Type B pancreatic cell (in vitro differentiated cells): ENCODE measurements at regions not wholly inside any gene's neighbourhood (a gene's known extent, or its start where the extent isn't known, plus 50 kb on each side); places are given as distances from the start of the nearest gene placed in this dataset.

Source experiments
- DNase-seq: peaks from one replicate; pipeline ENCODE4 v3.0.0; 2021; ENCODE audit warnings: mixed read lengths; ENCODE audit not compliant: unreplicated experiment; ENCODE audit errors: extremely low spot score
- H3K27ac Mint-ChIP-seq: 2 replicates; pipeline ENCODE4 v1.8.0; 2021; ENCODE audit warnings: mild to moderate bottlenecking, mixed read lengths
- H3K27me3 Mint-ChIP-seq: 2 replicates; pipeline ENCODE4 v1.8.0; 2021; ENCODE audit warnings: mixed read lengths
- H3K36me3 Mint-ChIP-seq: 2 replicates; pipeline ENCODE4 v1.8.0; 2021; ENCODE audit warnings: mixed read lengths
- H3K4me1 Mint-ChIP-seq: one replicate; pipeline ENCODE4 v1.8.0; 2021; ENCODE audit warnings: mixed read lengths; ENCODE audit not compliant: unreplicated experiment
- H3K4me3 Mint-ChIP-seq: 2 replicates; pipeline ENCODE4 v1.8.0; 2021; ENCODE audit warnings: mild to moderate bottlenecking, mixed read lengths
- H3K9me3 Mint-ChIP-seq: 2 replicates; pipeline ENCODE4 v1.8.0; 2021; ENCODE audit warnings: mixed read lengths
- CTCF ChIP-seq: fragments of 200-600 bp; sonication (generic); conservative IDR thresholded peaks from 2 replicates; pipeline ENCODE4 v1.5.0; 2021; ENCODE audit warnings: antibody characterized with exemption, mild to moderate bottlenecking

- no peaks in the 10 kb centered on the region for H3K9me3 Mint-ChIP-seq
- DNase-seq: no peak
- H3K4me3 Mint-ChIP-seq: no peak overlapping the region
- peaks cover 9% of the 10 kb centered on the region for H3K27me3 Mint-ChIP-seq
- no peak overlapping the region for H3K27ac Mint-ChIP-seq
- H3K36me3 Mint-ChIP-seq: no peaks in the 10 kb centered on the region
- no peak for TF ChIP-seq CTCF
- H3K4me1 Mint-ChIP-seq: peaks cover 17% of the 10 kb centered on the region
Measured at GRCh38 chr2:120538691-120539423, 192.9 kb downstream of the INHBB start.

DNA sequence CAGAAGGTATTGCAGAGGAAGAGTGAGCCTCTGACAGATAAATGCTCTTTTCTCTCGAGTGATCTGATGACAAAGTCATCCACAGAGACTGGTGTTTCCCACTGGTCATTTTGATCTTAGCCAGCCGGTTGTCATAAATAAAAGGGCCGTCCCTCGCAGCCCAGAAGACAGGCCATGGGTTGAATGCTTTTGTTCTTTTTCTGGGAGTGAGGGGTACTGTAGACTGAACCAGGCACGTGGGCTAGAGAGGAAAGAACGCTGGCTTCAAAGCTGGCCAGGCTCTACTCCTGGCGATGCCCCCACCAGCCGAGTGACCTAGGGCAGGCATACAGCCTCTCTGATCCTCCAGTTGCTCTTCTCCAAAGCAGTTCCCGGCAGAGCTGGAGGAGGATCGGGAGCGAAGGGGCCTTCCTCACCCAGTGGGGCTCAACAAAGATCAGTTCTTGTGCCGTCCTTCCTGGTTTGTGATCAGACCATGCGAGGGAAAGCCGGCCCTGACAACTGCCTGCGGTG is 193.5 kb downstream of the INHBB start:
- no peak for TF ChIP-seq CTCF
- DNase-seq: no peak
- H3K4me3 Mint-ChIP-seq: no peak overlapping the region
- H3K9me3 Mint-ChIP-seq: no peaks in the 10 kb centered on the region
- no peak overlapping the region for H3K27ac Mint-ChIP-seq
- H3K36me3 Mint-ChIP-seq: no peaks in the 10 kb centered on the region
- peaks cover 22% of the 10 kb centered on the region for H3K4me1 Mint-ChIP-seq
- H3K27me3 Mint-ChIP-seq: peaks cover 9% of the 10 kb centered on the region

GRCh38 chr2:120539937-120540718 is 194.2 kb downstream of the INHBB start:
- peak overlapping the region; percentile 45 for H3K27ac Mint-ChIP-seq
- no peak for DNase-seq
- peaks cover 9% of the 10 kb centered on the region for H3K27me3 Mint-ChIP-seq
- TF ChIP-seq CTCF: no peak
- no peaks in the 10 kb centered on the region for H3K9me3 Mint-ChIP-seq
- H3K36me3 Mint-ChIP-seq: no peaks in the 10 kb centered on the region
- H3K4me3 Mint-ChIP-seq: no peak overlapping the region
- peaks cover 26% of the 10 kb centered on the region for H3K4me1 Mint-ChIP-seq

- Mint-ChIP-seq H3K4me1 (peaks cover 33% of the 10 kb centered on the region), H3K27me3 (peaks cover 9% of the 10 kb centered on the region), H3K9me3 (no peaks in the 10 kb centered on the region), H3K27ac (peak overlapping the region; percentile 45), H3K36me3 (no peaks in the 10 kb centered on the region), H3K4me3 (no peak overlapping the region)
- DNase-seq: no peak
- no peak for TF ChIP-seq CTCF
Measured at GRCh38 chr2:120540719-120541552, 194.7 kb upstream of the GLI2 start.

DNA sequence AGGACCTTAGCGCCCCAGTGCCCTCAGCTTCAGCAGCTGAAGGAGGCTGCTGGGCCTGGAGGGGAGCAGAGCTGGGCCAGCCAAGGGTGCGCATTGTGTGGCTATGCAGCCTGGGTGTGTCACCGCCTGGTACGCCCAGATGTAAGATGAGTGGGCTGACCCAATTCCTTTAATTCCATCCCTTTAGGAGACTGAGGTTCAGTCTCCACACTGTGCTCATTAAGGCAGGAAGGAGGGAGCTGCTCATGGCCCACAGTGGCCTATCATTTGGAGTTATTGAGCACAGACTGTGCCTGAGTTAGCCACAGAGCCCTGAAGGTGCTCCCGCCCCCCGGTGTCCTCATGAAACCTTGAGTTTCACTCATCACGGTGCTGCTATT is 194.1 kb upstream of the GLI2 start:
- no peaks in the 10 kb centered on the region for H3K36me3 Mint-ChIP-seq
- H3K9me3 Mint-ChIP-seq: no peaks in the 10 kb centered on the region
- H3K27me3 Mint-ChIP-seq: peaks cover 9% of the 10 kb centered on the region
- H3K4me3 Mint-ChIP-seq: no peak overlapping the region
- DNase-seq: no peak
- no peak overlapping the region for H3K27ac Mint-ChIP-seq
- no peak for TF ChIP-seq CTCF
- peaks cover 39% of the 10 kb centered on the region for H3K4me1 Mint-ChIP-seq
